Gastrocnemius medialis (tissue), 4 donors: ENCODE measurements at regions not wholly inside any gene's neighbourhood (a gene's known extent, or its start where the extent isn't known, plus 50 kb on each side); places are given as distances from the start of the nearest gene placed in this dataset.

ENCODE experiments used
- ATAC-seq, 2 donors: fragments of 150-250 bp; one replicate each; pipeline ENCODE4 v1.9.1; 2016
- DNase-seq, 2 donors: peaks; one replicate each; pipeline ENCODE4 v3.0.0-alpha.2; 2019
- H3K27ac ChIP-seq, 4 donors: fragments of 200-600 bp; sonication (generic); 1 replicate in 1 of 4; 2 replicates in 3 of 4; pipeline ENCODE4 v1.5.1; 2016 to 2018; ENCODE audit warnings: mild to moderate bottlenecking in 2 of 4, moderate library complexity in 1 of 4
- H3K27me3 ChIP-seq, 3 donors: fragments of 200-600 bp; sonication (generic) in 2 of 3; 1 replicate in 1 of 3; 2 replicates in 2 of 3; pipeline versions ENCODE4 v1.5.1 to v1.6.0; 2016 to 2019; ENCODE audit warnings: mild to moderate bottlenecking in 1 of 3, moderate library complexity in 1 of 3
- H3K36me3 ChIP-seq, 2 donors: fragments of 200-600 bp; sonication (generic) in 1 of 2; one replicate each; pipeline ENCODE4 v1.5.1; 2017 to 2018
- H3K4me1 ChIP-seq, 2 donors: fragments of 200-600 bp; sonication (generic) in 1 of 2; one replicate each; pipeline ENCODE4 v1.5.1; 2016 to 2017; ENCODE audit warnings: mild to moderate bottlenecking in 2 of 2
- H3K4me3 ChIP-seq, 4 donors: fragments of 200-600 bp; sonication (generic) in 3 of 4; 1 replicate in 1 of 4; 2 replicates in 3 of 4; pipeline ENCODE4 v1.5.1; 2016 to 2019; ENCODE audit warnings: mild to moderate bottlenecking in 2 of 4
- H3K9me3 ChIP-seq, 3 donors: fragments of 200-600 bp; sonication (generic) in 2 of 3; 1 replicate in 1 of 3; 2 replicates in 2 of 3; pipeline ENCODE4 v1.5.1; 2016 to 2019
- POLR2A ChIP-seq, 2 donors: fragments of 450-650 bp; IDR thresholded peaks; one replicate each; pipeline ENCODE4 v1.6.1; 2017; ENCODE audit warnings: antibody characterized with exemption in 2 of 2, mild to moderate bottlenecking in 2 of 2, moderate library complexity in 2 of 2
- in situ Hi-C, 4 donors: fragments of 200-750 bp; cut with MboI; loops; one replicate each; pipeline versions ENCODE4 v1.15.0 to v1.8.0; 2017; ENCODE audit warnings: low sequenced_read_pairs in 4 of 4
- intact Hi-C: fragments of 100-400 bp; cut with DNase I; formaldehyde crosslinking; loops from one replicate; pipeline ENCODE4 v1.15.1; 2023; ENCODE audit warnings: low total_unique reads
- TF ChIP-seq, protein P1 (sequence below), 5 experiments: fragments of 450-650 bp in 3 of 5; fragments of 200-600 bp in 2 of 5; sonication (generic) in 2 of 5; IDR thresholded peaks in 4 of 5; conservative IDR thresholded peaks in 1 of 5; 1 replicate in 4 of 5; 2 replicates in 1 of 5; pipeline ENCODE4 v1.5.1; 2016 to 2019; ENCODE audit warnings: antibody characterized with exemption in 5 of 5, mild to moderate bottlenecking in 3 of 5, moderate library complexity in 3 of 5

DNA sequence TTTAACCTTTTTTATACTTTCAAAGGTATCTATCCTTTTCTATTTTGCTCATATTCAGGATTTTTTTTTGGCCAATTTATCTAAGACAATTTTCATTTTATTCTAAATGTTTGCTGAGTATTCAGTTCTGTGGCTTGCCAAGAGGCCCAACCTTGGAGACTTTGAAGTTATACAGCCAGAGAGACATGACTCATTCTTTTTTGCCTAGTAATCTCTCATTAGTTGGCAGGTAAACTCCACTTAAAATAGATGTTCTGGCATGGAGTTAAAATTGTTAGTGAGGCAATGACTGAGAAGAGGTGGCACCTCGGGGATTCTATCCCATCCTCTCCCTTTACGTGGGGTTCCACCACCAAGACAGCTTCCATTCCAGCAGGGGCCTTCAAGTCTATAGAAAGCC lies 213.8 kb downstream of the KCTD12 start:
- no peaks in the 10 kb centered on the region for H3K36me3 ChIP-seq
- ATAC-seq: no peak
- in situ Hi-C loops: no loop called here

DNA sequence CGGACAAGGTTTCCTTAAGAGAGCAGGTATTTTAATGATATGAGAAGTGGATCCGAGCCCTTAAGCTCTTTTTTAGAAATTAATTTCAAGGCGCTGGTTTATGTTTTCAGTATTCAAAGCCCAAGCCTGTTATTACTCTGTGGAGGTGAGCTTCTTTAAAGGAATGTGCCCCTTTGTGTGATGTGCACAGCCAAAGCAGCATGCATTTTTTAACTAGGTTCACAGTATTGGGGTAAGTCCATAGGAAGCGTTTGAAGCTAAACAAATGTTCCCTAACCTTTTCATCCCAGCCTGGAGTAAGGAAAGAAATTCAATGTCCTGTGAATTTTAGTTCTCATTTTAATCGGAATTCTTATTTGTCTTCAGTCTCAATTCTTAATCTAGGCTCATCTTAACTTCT lies 217.5 kb downstream of the KCTD12 start:
- Histone ChIP-seq H3K4me1 (no peaks in the 10 kb centered on the region), H3K4me3 (no peak overlapping the region), H3K36me3 (no peaks in the 10 kb centered on the region), H3K27me3 (no peaks in the 10 kb centered on the region), H3K27ac (no peak overlapping the region), H3K9me3 (no peaks in the 10 kb centered on the region)
- intact Hi-C loops: loop anchor here (10.0 kb wide), 1 partner anchor 216 kb away; the partner anchor contains the start of gene KCTD12
- DNase-seq (no peak), ATAC-seq (no peak)
- TF ChIP-seq, protein P1, sequence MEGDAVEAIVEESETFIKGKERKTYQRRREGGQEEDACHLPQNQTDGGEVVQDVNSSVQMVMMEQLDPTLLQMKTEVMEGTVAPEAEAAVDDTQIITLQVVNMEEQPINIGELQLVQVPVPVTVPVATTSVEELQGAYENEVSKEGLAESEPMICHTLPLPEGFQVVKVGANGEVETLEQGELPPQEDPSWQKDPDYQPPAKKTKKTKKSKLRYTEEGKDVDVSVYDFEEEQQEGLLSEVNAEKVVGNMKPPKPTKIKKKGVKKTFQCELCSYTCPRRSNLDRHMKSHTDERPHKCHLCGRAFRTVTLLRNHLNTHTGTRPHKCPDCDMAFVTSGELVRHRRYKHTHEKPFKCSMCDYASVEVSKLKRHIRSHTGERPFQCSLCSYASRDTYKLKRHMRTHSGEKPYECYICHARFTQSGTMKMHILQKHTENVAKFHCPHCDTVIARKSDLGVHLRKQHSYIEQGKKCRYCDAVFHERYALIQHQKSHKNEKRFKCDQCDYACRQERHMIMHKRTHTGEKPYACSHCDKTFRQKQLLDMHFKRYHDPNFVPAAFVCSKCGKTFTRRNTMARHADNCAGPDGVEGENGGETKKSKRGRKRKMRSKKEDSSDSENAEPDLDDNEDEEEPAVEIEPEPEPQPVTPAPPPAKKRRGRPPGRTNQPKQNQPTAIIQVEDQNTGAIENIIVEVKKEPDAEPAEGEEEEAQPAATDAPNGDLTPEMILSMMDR (IDR thresholded peaks at IDR 0.05 in 4 of 5, conservative IDR thresholded peaks at IDR 0.05 in 1 of 5): no peak
- TF ChIP-seq POLR2A (IDR thresholded peaks at IDR 0.05): no peak
- in situ Hi-C loops: loop anchor here in 1 of 4 donors (10.0 kb wide), 1 partner anchor 236 kb away; no protein-coding TSS in a partner anchor

More for the DNA sequence above, 213.8 kb downstream of the KCTD12 start:
- Histone ChIP-seq H3K27me3 (no peaks in the 10 kb centered on the region), H3K4me1 (no peaks in the 10 kb centered on the region), H3K4me3 (no peak overlapping the region), H3K9me3 (no peaks in the 10 kb centered on the region), H3K27ac (no peak overlapping the region)
- TF ChIP-seq, protein P1 (IDR thresholded peaks at IDR 0.05 in 4 of 5, conservative IDR thresholded peaks at IDR 0.05 in 1 of 5): no peak
- no peak for TF ChIP-seq POLR2A (IDR thresholded peaks at IDR 0.05)
- intact Hi-C loops: loop anchor here (10.0 kb wide), 1 partner anchor 102 kb away; no protein-coding TSS in a partner anchor
- DNase-seq: no peak

DNA sequence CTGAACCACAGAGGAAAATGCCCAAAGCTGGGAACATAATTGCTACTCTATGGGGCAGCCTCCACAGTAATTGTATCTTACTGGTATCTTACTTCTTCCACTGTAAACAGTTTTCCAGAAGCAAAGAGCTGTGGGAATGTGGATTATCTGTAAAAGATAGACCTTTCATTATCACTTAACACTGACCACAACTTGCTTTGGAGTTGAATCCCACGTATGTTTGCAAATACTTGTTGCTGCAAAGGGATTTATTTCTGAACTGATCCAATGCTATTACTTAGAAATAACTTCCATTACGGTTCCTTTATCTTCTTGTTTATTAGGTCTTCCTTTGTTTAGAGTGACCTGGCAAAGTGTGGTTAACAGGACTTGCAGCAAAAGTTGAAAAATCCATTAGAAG lies 218.1 kb downstream of the KCTD12 start:
- no peaks in the 10 kb centered on the region for H3K9me3 ChIP-seq
- H3K36me3 ChIP-seq: no peaks in the 10 kb centered on the region
- intact Hi-C loops (loop anchor here (10.0 kb wide), 1 partner anchor 217 kb away; the partner anchor contains the start of gene KCTD12), in situ Hi-C loops (loop anchor here in 1 of 4 donors (10.0 kb wide), 1 partner anchor 237 kb away; no protein-coding TSS in a partner anchor)
- no peak for TF ChIP-seq POLR2A (IDR thresholded peaks at IDR 0.05)
- TF ChIP-seq, protein P1 (IDR thresholded peaks at IDR 0.05 in 4 of 5, conservative IDR thresholded peaks at IDR 0.05 in 1 of 5): no peak
- H3K4me1 ChIP-seq: no peaks in the 10 kb centered on the region
- DNase-seq: no peak
- H3K27me3 ChIP-seq: no peaks in the 10 kb centered on the region
- H3K4me3 ChIP-seq: no peak overlapping the region
- H3K27ac ChIP-seq: no peak overlapping the region
- ATAC-seq: no peak

GRCh38 chr13:76667551-76667950 lies 218.7 kb downstream of the KCTD12 start:
- no peak for TF ChIP-seq POLR2A (IDR thresholded peaks at IDR 0.05)
- TF ChIP-seq, protein P1 (IDR thresholded peaks at IDR 0.05 in 4 of 5, conservative IDR thresholded peaks at IDR 0.05 in 1 of 5): peak in 2 of 5 experiments; percentile 21 to 22
- Histone ChIP-seq H3K4me3 (no peak overlapping the region), H3K4me1 (no peaks in the 10 kb centered on the region), H3K9me3 (no peaks in the 10 kb centered on the region), H3K36me3 (no peaks in the 10 kb centered on the region), H3K27ac (no peak overlapping the region), H3K27me3 (no peaks in the 10 kb centered on the region)
- ATAC-seq (peak; percentile 60 to 66), DNase-seq (no peak)
- in situ Hi-C loops (loop anchor here in 1 of 4 donors (10.0 kb wide), 1 partner anchor 237 kb away; no protein-coding TSS in a partner anchor), intact Hi-C loops (loop anchor here (10.0 kb wide), 1 partner anchor 217 kb away; the partner anchor contains the start of gene KCTD12)
